GM12878 (cell line): ENCODE measurements at regions not wholly inside any gene's neighbourhood (a gene's known extent, or its start where the extent isn't known, plus 50 kb on each side); places are given as distances from the start of the nearest gene placed in this dataset.

ENCODE experiments used
- ATAC-seq: fragments of 200-7000 bp; cut with Tn5 transposase; 3 replicates; pipeline ENCODE4 v1.9.1; 2020; ENCODE audit warnings: mild to moderate bottlenecking, moderate library complexity
- BruUV-seq: library from RNA; stranded (reverse); fragments of 400-500 nt; replicated peaks from 2 replicates; lab custom pipeline; 2021; lab: Mats Ljungman, UMichigan
- CTCF ChIA-PET: fragments of 300-600 bp; sonication (Branson Sonifier 250); formaldehyde crosslinking; extraction: SDS; loops from one replicate; lab custom pipeline; 2021; ENCODE audit warnings: inconsistent platforms; lab: Yijun Ruan, JAX
- POLR2A ChIA-PET: fragments of 350-600 bp; formaldehyde crosslinking; extraction: SDS; loops from one replicate; lab custom pipeline; 2021; ENCODE audit warnings: inconsistent platforms; lab: Charles Lee
- RAD21 ChIA-PET: fragments of 300-600 bp; sonication (Branson Sonifier 250); formaldehyde crosslinking; loops from one replicate; lab custom pipeline; 2023; ENCODE audit warnings: antibody characterized with exemption; ENCODE audit not compliant: unreplicated experiment; lab: Charles Lee
- SMC1A ChIA-PET: fragments of 300-600 bp; sonication (Branson Sonifier 250); formaldehyde crosslinking; loops from one replicate; lab custom pipeline; 2023; ENCODE audit not compliant: unreplicated experiment, uncharacterized antibody; lab: Charles Lee
- DNase-seq: peaks from one replicate; pipeline ENCODE4 v3.0.0-alpha.2; 2011; ENCODE audit warnings: low read depth, low spot score
- FAIRE-seq: peaks from 3 replicates; lab custom pipeline; 2011; peaks lifted over from hg19 to GRCh38; lab: Jason Lieb, UNC
- H2AFZ ChIP-seq: 2 replicates; pipeline ENCODE4 v1.6.0; 2011; ENCODE audit warnings: low read depth, low read length, control low read depth; ENCODE audit not compliant: control insufficient read depth
- H3K27ac ChIP-seq: 2 replicates; pipeline ENCODE4 v1.5.1; 2011; ENCODE audit warnings: control low read depth; ENCODE audit not compliant: control insufficient read depth, insufficient read depth
- H3K27me3 ChIP-seq, 2 experiments: replicated peaks in 1 of 2; 2 replicates each; pipeline versions ENCODE4 v1.6.0 to v1.6.1; 2011; ENCODE audit warnings: low read length in 1 of 2; ENCODE audit not compliant: control insufficient read depth in 2 of 2, insufficient read depth in 2 of 2
- H3K36me3 ChIP-seq, 2 experiments: 2 replicates each; pipeline ENCODE4 v1.5.1; 2011; ENCODE audit warnings: low read length in 1 of 2; ENCODE audit not compliant: control insufficient read depth in 2 of 2, insufficient read depth in 2 of 2
- H3K4me1 ChIP-seq: 2 replicates; pipeline ENCODE4 v1.6.1; 2011; ENCODE audit warnings: mild to moderate bottlenecking, low read length, moderate library complexity, mixed read lengths; ENCODE audit not compliant: control insufficient read depth, insufficient read depth
- H3K4me2 ChIP-seq: 2 replicates; pipeline ENCODE4 v1.6.0; 2011; ENCODE audit warnings: control low read depth; ENCODE audit not compliant: control insufficient read depth, insufficient read depth
- H3K4me3 ChIP-seq: fragments of 200-600 bp; sonication (generic); 2 replicates; pipeline ENCODE4 v1.5.1; 2016
- H3K79me2 ChIP-seq: 2 replicates; pipeline ENCODE4 v1.6.0; 2011; ENCODE audit warnings: low read length; ENCODE audit not compliant: control insufficient read depth, insufficient read depth
- H3K9ac ChIP-seq: 2 replicates; pipeline ENCODE4 v1.8.0; 2011; ENCODE audit warnings: low read length, control low read depth, mixed read lengths; ENCODE audit not compliant: control insufficient read depth, insufficient read depth
- H3K9me3 ChIP-seq: replicated peaks from 3 replicates; pipeline ENCODE4 v1.5.1; 2011; ENCODE audit warnings: mild to moderate bottlenecking, low read length; ENCODE audit not compliant: control insufficient read depth, insufficient read depth
- H4K20me1 ChIP-seq: 2 replicates; pipeline ENCODE4 v1.6.0; 2011; ENCODE audit not compliant: control insufficient read depth, insufficient read depth
- ATF2 ChIP-seq: IDR thresholded peaks from 2 replicates; pipeline ENCODE4 v1.6.1; 2012; ENCODE audit warnings: low read length, inconsistent platforms
- GABPA ChIP-seq: IDR thresholded peaks from 2 replicates; pipeline ENCODE4 v1.6.1; 2014; ENCODE audit warnings: antibody characterized with exemption, low read depth, mild to moderate bottlenecking, inconsistent platforms
- HDAC2 ChIP-seq: fragments of 200-600 bp; sonication (generic); IDR thresholded peaks from 2 replicates; pipeline ENCODE4 v1.6.1; 2017
- HDAC6 ChIP-seq: fragments of 200-600 bp; sonication (generic); IDR thresholded peaks from one replicate; pipeline ENCODE4 v1.8.0; 2017; ENCODE audit warnings: antibody characterized with exemption; ENCODE audit not compliant: unreplicated experiment
- JUND ChIP-seq: IDR thresholded peaks from 2 replicates; pipeline ENCODE4 v1.6.1; 2012; ENCODE audit warnings: low read depth, mild to moderate bottlenecking, low read length, improper control_type of control experiment, moderate library complexity
- POLR2A ChIP-seq: IDR thresholded peaks from 2 replicates; pipeline ENCODE4 v1.6.1; 2011; ENCODE audit warnings: low read depth, mild to moderate bottlenecking, low read length
- POLR2AphosphoS2 ChIP-seq: IDR thresholded peaks from 2 replicates; pipeline ENCODE4 v1.6.1; 2011; ENCODE audit warnings: low read depth, mild to moderate bottlenecking, low read length, improper control_type of control experiment, moderate library complexity
- PRDM15 ChIP-seq: fragments of 450-650 bp; formaldehyde crosslinking; IDR thresholded peaks from 2 replicates; pipeline ENCODE4 v1.4.0; 2020; ENCODE audit warnings: mild to moderate bottlenecking, moderate library complexity
- WGBS: methylation state at CpG from one replicate; pipeline ENCODE4 v1.1.6; 2016; ENCODE audit warnings: low lambda C conversion rate; ENCODE audit not compliant: insufficient replicate concordance, insufficient coverage; ENCODE audit errors: missing lambda C conversion rate; 5-methylcytosine and 5-hydroxymethylcytosine counted together
- in situ Hi-C: fragments of 300-500 bp; cut with MboI; formaldehyde crosslinking; loops from 9 replicates; pipeline ENCODE4 v1.14.3; 2018; ENCODE audit warnings: mixed read lengths
- intact Hi-C: fragments of 100-400 bp; cut with micrococcal nuclease; formaldehyde crosslinking; loops from one replicate; pipeline ENCODE4 v1.14.2; 2022; ENCODE audit not compliant: unreplicated experiment

GRCh38 chr4:14280567-14280966 is 653.0 kb upstream of the BOD1L1 start:
- H3K79me2 ChIP-seq, result no peaks in the 10 kb centered on the region
- H3K9me3 ChIP-seq, result no peaks in the 10 kb centered on the region
- WGBS, result 17% methylated on average over 1 of the region's 1 CpG
- no peaks in the 10 kb centered on the region for H3K27me3 ChIP-seq
- BruUV-seq, result no TSS peak
- no peak overlapping the region for H3K4me2 ChIP-seq
- TF ChIP-seq ATF2 (no peak), HDAC6 (no peak), POLR2AphosphoS2 (no peak), PRDM15 (CRISPR knock-in tag) (no peak), JUND (no peak), HDAC2 (no peak), GABPA (no peak), POLR2A (no peak)
- ChIA-PET CTCF (no interaction called here), SMC1A (interaction anchor here (1.1 kb wide), 1 partner anchor 10 kb away, joined by 3 read pairs; no protein-coding TSS in a partner anchor), POLR2A (no interaction called here), RAD21 (interaction anchor here (1.2 to 1.4 kb wide), 2 partner anchors 103 to 276 kb away, joined by 3 read pairs; no protein-coding TSS in a partner anchor)
- FAIRE-seq, result no peak
- H3K36me3 ChIP-seq, result no peaks in the 10 kb centered on the region
- H3K9ac ChIP-seq, result no peak overlapping the region
- no peak overlapping the region for H2AFZ ChIP-seq
- H3K4me3 ChIP-seq, result no peak overlapping the region
- H3K27ac ChIP-seq, result no peak overlapping the region
- intact Hi-C loops (no loop called here), in situ Hi-C loops (no loop called here)
- DNase-seq, result no peak
- no peaks in the 10 kb centered on the region for H3K4me1 ChIP-seq
- no peaks in the 10 kb centered on the region for H4K20me1 ChIP-seq
- no peak for ATAC-seq
